ENCODE measurements at regions not wholly inside any gene's neighbourhood (a gene's known extent, or its start where the extent isn't known, plus 50 kb on each side); places are given as distances from the start of the nearest gene placed in this dataset.

DNA sequence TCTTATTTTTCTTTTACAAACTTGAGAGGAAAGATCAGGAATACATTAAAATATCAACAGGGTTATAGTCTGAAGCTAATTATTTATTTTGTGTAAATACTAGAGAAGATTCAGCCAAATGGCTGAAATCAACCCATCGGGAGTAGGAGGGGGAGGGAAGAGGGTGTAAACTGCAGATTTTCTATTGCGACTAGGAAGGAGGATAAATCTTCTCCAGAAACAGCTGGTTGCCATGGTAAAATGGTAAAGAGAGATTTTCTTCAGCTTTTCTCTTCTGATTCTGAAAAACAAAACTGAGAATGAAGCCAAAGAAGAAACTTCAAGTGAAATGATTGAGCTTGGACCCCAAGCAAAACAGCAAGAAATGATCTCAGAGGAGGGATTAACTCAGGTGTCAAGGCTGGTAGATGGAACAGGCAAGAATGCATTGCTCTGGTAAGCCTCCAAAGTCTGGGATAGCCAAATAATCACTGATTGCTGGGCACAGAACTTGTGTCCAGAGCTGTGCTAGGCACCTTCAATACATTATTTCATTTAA is 193.5 kb upstream of the SPTLC3 start:
- H3K4me3 ChIP-seq (ENCODE audit: low read depth in 1 of 2, low read length in 2 of 2): no peak overlapping the region
- H4K20me1 ChIP-seq (ENCODE audit: insufficient read depth, low read length): no peaks in the 10 kb centered on the region
- H3K27me3 ChIP-seq (ENCODE audit: insufficient read depth, low read length, poor library complexity): peaks cover 3% of the 10 kb centered on the region
- no peak overlapping the region for H3K4me2 ChIP-seq (ENCODE audit: insufficient read depth, low read length)
- H2AFZ ChIP-seq (ENCODE audit: low read depth, low read length): no peak overlapping the region
- DNase-seq: no peak
- no peaks in the 10 kb centered on the region for H3K36me3 ChIP-seq (ENCODE audit: insufficient read depth, low read length)
- no peak overlapping the region for H3K9ac ChIP-seq (ENCODE audit: low read depth, low read length)
- H3K9me3 ChIP-seq (ENCODE audit: insufficient read depth, low read length, severe bottlenecking): no peaks in the 10 kb centered on the region
- no peaks in the 10 kb centered on the region for H3K4me1 ChIP-seq (ENCODE audit: insufficient read depth, low read length)
- ATAC-seq (ENCODE audit: insufficient read depth, low read depth): no peak
- no peak overlapping the region for H3K27ac ChIP-seq (ENCODE audit: low read length)
- TF ChIP-seq, protein P1, sequence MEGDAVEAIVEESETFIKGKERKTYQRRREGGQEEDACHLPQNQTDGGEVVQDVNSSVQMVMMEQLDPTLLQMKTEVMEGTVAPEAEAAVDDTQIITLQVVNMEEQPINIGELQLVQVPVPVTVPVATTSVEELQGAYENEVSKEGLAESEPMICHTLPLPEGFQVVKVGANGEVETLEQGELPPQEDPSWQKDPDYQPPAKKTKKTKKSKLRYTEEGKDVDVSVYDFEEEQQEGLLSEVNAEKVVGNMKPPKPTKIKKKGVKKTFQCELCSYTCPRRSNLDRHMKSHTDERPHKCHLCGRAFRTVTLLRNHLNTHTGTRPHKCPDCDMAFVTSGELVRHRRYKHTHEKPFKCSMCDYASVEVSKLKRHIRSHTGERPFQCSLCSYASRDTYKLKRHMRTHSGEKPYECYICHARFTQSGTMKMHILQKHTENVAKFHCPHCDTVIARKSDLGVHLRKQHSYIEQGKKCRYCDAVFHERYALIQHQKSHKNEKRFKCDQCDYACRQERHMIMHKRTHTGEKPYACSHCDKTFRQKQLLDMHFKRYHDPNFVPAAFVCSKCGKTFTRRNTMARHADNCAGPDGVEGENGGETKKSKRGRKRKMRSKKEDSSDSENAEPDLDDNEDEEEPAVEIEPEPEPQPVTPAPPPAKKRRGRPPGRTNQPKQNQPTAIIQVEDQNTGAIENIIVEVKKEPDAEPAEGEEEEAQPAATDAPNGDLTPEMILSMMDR (IDR thresholded peaks at IDR 0.05; ENCODE audit: borderline replicate concordance, extremely low read depth, low read length, poor library complexity, severe bottlenecking): no peak
- no peak for TF ChIP-seq EZH2 (IDR thresholded peaks at IDR 0.05; ENCODE audit: borderline replicate concordance, low read depth, low read length, severe bottlenecking)
- no peaks in the 10 kb centered on the region for H3K79me2 ChIP-seq (ENCODE audit: insufficient read depth, low read length)

GRCh38 chr20:12815778-12816408 is 192.9 kb upstream of the SPTLC3 start:
- Histone ChIP-seq H3K36me3 (ENCODE audit: insufficient read depth, low read length) (no peaks in the 10 kb centered on the region), H2AFZ (ENCODE audit: low read depth, low read length) (no peak overlapping the region), H3K27me3 (ENCODE audit: insufficient read depth, low read length, poor library complexity) (peaks cover 3% of the 10 kb centered on the region), H3K9me3 (ENCODE audit: insufficient read depth, low read length, severe bottlenecking) (no peaks in the 10 kb centered on the region), H3K4me1 (ENCODE audit: insufficient read depth, low read length) (no peaks in the 10 kb centered on the region), H3K79me2 (ENCODE audit: insufficient read depth, low read length) (no peaks in the 10 kb centered on the region), H3K9ac (ENCODE audit: low read depth, low read length) (no peak overlapping the region), H3K27ac (ENCODE audit: low read length) (no peak overlapping the region), H4K20me1 (ENCODE audit: insufficient read depth, low read length) (no peaks in the 10 kb centered on the region), H3K4me2 (ENCODE audit: insufficient read depth, low read length) (no peak overlapping the region), H3K4me3 (ENCODE audit: low read depth in 1 of 2, low read length in 2 of 2) (no peak overlapping the region)
- TF ChIP-seq, protein P1 (IDR thresholded peaks at IDR 0.05; ENCODE audit: borderline replicate concordance, extremely low read depth, low read length, poor library complexity, severe bottlenecking): no peak
- TF ChIP-seq EZH2 (IDR thresholded peaks at IDR 0.05; ENCODE audit: borderline replicate concordance, low read depth, low read length, severe bottlenecking): no peak
- no peak for ATAC-seq (ENCODE audit: insufficient read depth, low read depth)
- DNase-seq: no peak

DNA sequence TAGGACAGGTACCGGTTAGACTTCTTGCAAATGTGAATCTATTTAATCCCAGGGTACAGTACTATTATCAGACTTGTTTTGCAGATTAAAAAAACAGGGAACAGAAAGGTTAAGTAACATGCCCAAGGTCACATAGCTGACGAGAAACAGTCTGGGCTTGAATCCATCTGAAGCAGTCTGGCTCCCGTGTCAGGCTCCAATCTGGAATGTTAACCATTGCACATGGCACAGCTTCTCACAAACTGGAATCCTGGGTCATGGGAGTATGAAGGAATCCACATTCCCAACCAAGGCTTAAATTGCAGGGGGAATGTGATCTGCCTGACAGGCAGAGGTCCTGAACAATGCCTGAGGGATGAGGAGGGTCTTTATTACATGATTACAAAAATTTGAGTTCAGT is 187.5 kb upstream of the SPTLC3 start:
- ATAC-seq (ENCODE audit: insufficient read depth, low read depth) (no peak), DNase-seq (no peak)
- TF ChIP-seq EZH2 (IDR thresholded peaks at IDR 0.05; ENCODE audit: borderline replicate concordance, low read depth, low read length, severe bottlenecking): no peak
- TF ChIP-seq, protein P1 (IDR thresholded peaks at IDR 0.05; ENCODE audit: borderline replicate concordance, extremely low read depth, low read length, poor library complexity, severe bottlenecking): no peak
- no peak overlapping the region for H2AFZ ChIP-seq (ENCODE audit: low read depth, low read length)
- peaks cover 2% of the 10 kb centered on the region for H3K27me3 ChIP-seq (ENCODE audit: insufficient read depth, low read length, poor library complexity)
- H3K4me2 ChIP-seq (ENCODE audit: insufficient read depth, low read length): no peak overlapping the region
- H3K4me1 ChIP-seq (ENCODE audit: insufficient read depth, low read length): no peaks in the 10 kb centered on the region
- no peak overlapping the region for H3K27ac ChIP-seq (ENCODE audit: low read length)
- no peaks in the 10 kb centered on the region for H3K79me2 ChIP-seq (ENCODE audit: insufficient read depth, low read length)
- no peak overlapping the region for H3K9ac ChIP-seq (ENCODE audit: low read depth, low read length)
- no peaks in the 10 kb centered on the region for H3K36me3 ChIP-seq (ENCODE audit: insufficient read depth, low read length)
- no peak overlapping the region for H3K4me3 ChIP-seq (ENCODE audit: low read depth in 1 of 2, low read length in 2 of 2)
- no peaks in the 10 kb centered on the region for H3K9me3 ChIP-seq (ENCODE audit: insufficient read depth, low read length, severe bottlenecking)
- H4K20me1 ChIP-seq (ENCODE audit: insufficient read depth, low read length): no peaks in the 10 kb centered on the region
